ENCODE measurements at regions not wholly inside any gene's neighbourhood (a gene's known extent, or its start where the extent isn't known, plus 50 kb on each side); places are given as distances from the start of the nearest gene placed in this dataset.

GRCh38 chr17:77487677-77488530 is 347.1 kb downstream of the SEC14L1 start:
- H3K9me3 ChIP-seq (ENCODE audit: insufficient read depth, low read depth): no peaks in the 10 kb centered on the region
- TF ChIP-seq CTCF (conservative IDR thresholded peaks at IDR 0.05) (no peak), EZH2 (IDR thresholded peaks at IDR 0.05; ENCODE audit: low read depth) (no peak)

GRCh38 chr17:77488531-77489238 is 347.9 kb downstream of the SEC14L1 start:
- ChIA-PET CTCF (no interaction called here), POLR2A (ENCODE audit: unreplicated experiment) (no interaction called here)
- intact Hi-C loops (cut with micrococcal nuclease; ENCODE audit: unreplicated experiment): loop anchor here (5.0 kb wide), 1 partner anchor 406 kb away; no protein-coding TSS in a partner anchor
- no peak overlapping the region for H3K27ac ChIP-seq
- no peaks in the 10 kb centered on the region for H3K4me1 ChIP-seq (replicated peaks; ENCODE audit: insufficient read depth)
- H3K79me2 ChIP-seq (ENCODE audit: low read depth): no peaks in the 10 kb centered on the region
- no peaks in the 10 kb centered on the region for H3F3A ChIP-seq (ENCODE audit: insufficient read depth, low read depth)
- H2AFZ ChIP-seq: no peak overlapping the region
- no peaks in the 10 kb centered on the region; the same call in 1 of the 2 replicates for H4K20me1 ChIP-seq (ENCODE audit: insufficient read depth)
- no peaks in the 10 kb centered on the region for H3K36me3 ChIP-seq (ENCODE audit: low read depth)
- no peak for DNase-seq
- H3K4me2 ChIP-seq: no peak overlapping the region
- H3K4me3 ChIP-seq: no peak overlapping the region
- no TSS peak for BruUV-seq (replicated peaks)
- no peak for TF ChIP-seq EZH2 (IDR thresholded peaks at IDR 0.05; ENCODE audit: low read depth)
- no peak for TF ChIP-seq CTCF (conservative IDR thresholded peaks at IDR 0.05)
- no peaks in the 10 kb centered on the region for H3K9me3 ChIP-seq (ENCODE audit: insufficient read depth, low read depth)
- H3K9me2 ChIP-seq (ENCODE audit: insufficient read depth): no peaks in the 10 kb centered on the region
- H3K27me3 ChIP-seq (ENCODE audit: insufficient read depth, low read depth): no peaks in the 10 kb centered on the region

More at GRCh38 chr17:77487677-77488530, 347.1 kb downstream of the SEC14L1 start:
- Histone ChIP-seq H3K4me2 (no peak overlapping the region), H4K20me1 (ENCODE audit: insufficient read depth) (no peaks in the 10 kb centered on the region), H3K4me1 (replicated peaks; ENCODE audit: insufficient read depth) (no peaks in the 10 kb centered on the region), H3K79me2 (ENCODE audit: low read depth) (no peaks in the 10 kb centered on the region), H3K4me3 (no peak overlapping the region), H2AFZ (no peak overlapping the region), H3K27ac (no peak overlapping the region), H3F3A (ENCODE audit: insufficient read depth, low read depth) (no peaks in the 10 kb centered on the region), H3K9me2 (ENCODE audit: insufficient read depth) (no peaks in the 10 kb centered on the region), H3K27me3 (ENCODE audit: insufficient read depth, low read depth) (no peaks in the 10 kb centered on the region), H3K36me3 (ENCODE audit: low read depth) (no peaks in the 10 kb centered on the region)
- POLR2A ChIA-PET (ENCODE audit: unreplicated experiment): no interaction called here
- BruUV-seq (replicated peaks): no TSS peak
- CTCF ChIA-PET: no interaction called here
- intact Hi-C loops (cut with micrococcal nuclease; ENCODE audit: unreplicated experiment): loop anchor here (5.0 kb wide), 1 partner anchor 406 kb away; no protein-coding TSS in a partner anchor
- DNase-seq: no peak

GRCh38 chr17:77489239-77489892 is 348.6 kb downstream of the SEC14L1 start:
- DNase-seq: no peak
- H3K4me1 ChIP-seq (replicated peaks; ENCODE audit: insufficient read depth): no peaks in the 10 kb centered on the region
- POLR2A ChIA-PET (ENCODE audit: unreplicated experiment): no interaction called here
- CTCF ChIA-PET: no interaction called here
- TF ChIP-seq CTCF (conservative IDR thresholded peaks at IDR 0.05) (no peak), EZH2 (IDR thresholded peaks at IDR 0.05; ENCODE audit: low read depth) (no peak)
- H3K27me3 ChIP-seq (ENCODE audit: insufficient read depth, low read depth): no peaks in the 10 kb centered on the region
- H3K79me2 ChIP-seq (ENCODE audit: low read depth): no peaks in the 10 kb centered on the region
- H3K4me3 ChIP-seq: no peak overlapping the region
- no peaks in the 10 kb centered on the region for H3K9me2 ChIP-seq (ENCODE audit: insufficient read depth)
- H3F3A ChIP-seq (ENCODE audit: insufficient read depth, low read depth): no peaks in the 10 kb centered on the region
- no peak overlapping the region for H3K27ac ChIP-seq
- H2AFZ ChIP-seq: no peak overlapping the region
- H3K4me2 ChIP-seq: no peak overlapping the region
- H3K9me3 ChIP-seq (ENCODE audit: insufficient read depth, low read depth): no peaks in the 10 kb centered on the region
- peaks cover 3% of the 10 kb centered on the region; the same call in 1 of the 2 replicates for H4K20me1 ChIP-seq (ENCODE audit: insufficient read depth)
- BruUV-seq (replicated peaks): no TSS peak
- H3K36me3 ChIP-seq (ENCODE audit: low read depth): no peaks in the 10 kb centered on the region
- intact Hi-C loops (cut with micrococcal nuclease; ENCODE audit: unreplicated experiment): loop anchor here (5.0 kb wide), 1 partner anchor 407 kb away; no protein-coding TSS in a partner anchor
